PC-3 (cell line): ENCODE measurements at regions not wholly inside any gene's neighbourhood (a gene's known extent, or its start where the extent isn't known, plus 50 kb on each side); places are given as distances from the start of the nearest gene placed in this dataset.

Source experiments
- EZH2 ChIP-seq: fragments of 300-600 bp; sonication (generic); IDR thresholded peaks from one replicate; pipeline ENCODE4 v1.6.1; 2017; ENCODE audit warnings: antibody characterized with exemption, mild to moderate bottlenecking, low read length; ENCODE audit not compliant: unreplicated experiment
- EZH2phosphoT487 ChIP-seq: fragments of 300-600 bp; sonication (generic); IDR thresholded peaks from 2 replicates; pipeline ENCODE4 v1.6.1; 2018; ENCODE audit warnings: mild to moderate bottlenecking, antibody characterized with exemption, low read length, borderline replicate concordance
- TF ChIP-seq, protein P1 (sequence below): fragments of 300-600 bp; sonication (generic); conservative IDR thresholded peaks from 2 replicates; pipeline ENCODE4 v1.5.1; 2017; ENCODE audit warnings: antibody characterized with exemption, low read depth, mild to moderate bottlenecking, low read length

DNA sequence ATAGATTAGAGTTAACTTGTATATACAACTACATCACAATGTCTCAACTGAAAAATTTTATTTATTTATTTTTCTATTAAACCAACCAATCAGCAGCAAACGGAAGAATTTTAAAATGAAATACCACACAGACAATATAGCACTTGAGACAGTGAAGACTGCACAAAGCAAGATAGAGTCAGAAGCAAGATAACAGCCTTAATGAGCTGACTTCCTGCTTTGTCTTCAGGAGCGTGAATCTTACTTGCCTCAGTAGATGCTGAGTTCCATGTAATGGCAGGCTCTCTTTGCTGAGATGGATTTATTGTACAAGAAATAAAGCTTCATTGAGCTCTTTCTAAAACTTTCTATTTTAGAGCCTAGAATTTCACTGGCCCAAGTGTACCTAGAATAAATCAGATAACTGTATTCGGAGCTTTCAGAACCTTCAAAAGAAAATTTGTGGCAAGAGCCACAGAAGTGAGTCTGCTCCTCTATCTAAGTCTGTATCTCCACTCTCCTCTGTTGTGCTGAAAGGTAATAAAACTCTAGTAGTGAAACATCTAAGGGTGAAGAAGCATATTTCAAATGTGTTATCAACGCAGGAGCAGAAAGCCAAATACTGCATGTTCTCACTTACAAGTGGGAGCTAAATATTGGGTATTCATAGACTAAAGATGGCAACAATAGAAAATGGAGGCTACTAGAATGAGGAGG lies 83.3 kb upstream of the ANKRD55 start:
- TF ChIP-seq, protein P1, sequence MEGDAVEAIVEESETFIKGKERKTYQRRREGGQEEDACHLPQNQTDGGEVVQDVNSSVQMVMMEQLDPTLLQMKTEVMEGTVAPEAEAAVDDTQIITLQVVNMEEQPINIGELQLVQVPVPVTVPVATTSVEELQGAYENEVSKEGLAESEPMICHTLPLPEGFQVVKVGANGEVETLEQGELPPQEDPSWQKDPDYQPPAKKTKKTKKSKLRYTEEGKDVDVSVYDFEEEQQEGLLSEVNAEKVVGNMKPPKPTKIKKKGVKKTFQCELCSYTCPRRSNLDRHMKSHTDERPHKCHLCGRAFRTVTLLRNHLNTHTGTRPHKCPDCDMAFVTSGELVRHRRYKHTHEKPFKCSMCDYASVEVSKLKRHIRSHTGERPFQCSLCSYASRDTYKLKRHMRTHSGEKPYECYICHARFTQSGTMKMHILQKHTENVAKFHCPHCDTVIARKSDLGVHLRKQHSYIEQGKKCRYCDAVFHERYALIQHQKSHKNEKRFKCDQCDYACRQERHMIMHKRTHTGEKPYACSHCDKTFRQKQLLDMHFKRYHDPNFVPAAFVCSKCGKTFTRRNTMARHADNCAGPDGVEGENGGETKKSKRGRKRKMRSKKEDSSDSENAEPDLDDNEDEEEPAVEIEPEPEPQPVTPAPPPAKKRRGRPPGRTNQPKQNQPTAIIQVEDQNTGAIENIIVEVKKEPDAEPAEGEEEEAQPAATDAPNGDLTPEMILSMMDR: no peak
- TF ChIP-seq EZH2phosphoT487: no peak
- no peak for TF ChIP-seq EZH2
